PC-9 (cell line): ENCODE measurements at regions not wholly inside any gene's neighbourhood (a gene's known extent, or its start where the extent isn't known, plus 50 kb on each side); places are given as distances from the start of the nearest gene placed in this dataset.

Experiments
- EZH2 ChIP-seq: fragments of 200-600 bp; sonication (generic); IDR thresholded peaks from 2 replicates; pipeline ENCODE4 v1.8.0; 2017; ENCODE audit warnings: antibody characterized with exemption, low read depth
- TF ChIP-seq, protein P1 (sequence below): fragments of 200-600 bp; sonication (generic); conservative IDR thresholded peaks from 2 replicates; pipeline ENCODE4 v1.6.1; 2017; ENCODE audit warnings: mixed run types, antibody characterized with exemption, mild to moderate bottlenecking, moderate library complexity

GRCh38 chr6:137736911-137737310, 130.1 kb upstream of the TNFAIP3 start:
- TF ChIP-seq, protein P1, sequence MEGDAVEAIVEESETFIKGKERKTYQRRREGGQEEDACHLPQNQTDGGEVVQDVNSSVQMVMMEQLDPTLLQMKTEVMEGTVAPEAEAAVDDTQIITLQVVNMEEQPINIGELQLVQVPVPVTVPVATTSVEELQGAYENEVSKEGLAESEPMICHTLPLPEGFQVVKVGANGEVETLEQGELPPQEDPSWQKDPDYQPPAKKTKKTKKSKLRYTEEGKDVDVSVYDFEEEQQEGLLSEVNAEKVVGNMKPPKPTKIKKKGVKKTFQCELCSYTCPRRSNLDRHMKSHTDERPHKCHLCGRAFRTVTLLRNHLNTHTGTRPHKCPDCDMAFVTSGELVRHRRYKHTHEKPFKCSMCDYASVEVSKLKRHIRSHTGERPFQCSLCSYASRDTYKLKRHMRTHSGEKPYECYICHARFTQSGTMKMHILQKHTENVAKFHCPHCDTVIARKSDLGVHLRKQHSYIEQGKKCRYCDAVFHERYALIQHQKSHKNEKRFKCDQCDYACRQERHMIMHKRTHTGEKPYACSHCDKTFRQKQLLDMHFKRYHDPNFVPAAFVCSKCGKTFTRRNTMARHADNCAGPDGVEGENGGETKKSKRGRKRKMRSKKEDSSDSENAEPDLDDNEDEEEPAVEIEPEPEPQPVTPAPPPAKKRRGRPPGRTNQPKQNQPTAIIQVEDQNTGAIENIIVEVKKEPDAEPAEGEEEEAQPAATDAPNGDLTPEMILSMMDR = no peak
- no peak for TF ChIP-seq EZH2
